Endothelial cell (in vitro differentiated cells): ENCODE measurements at regions not wholly inside any gene's neighbourhood (a gene's known extent, or its start where the extent isn't known, plus 50 kb on each side); places are given as distances from the start of the nearest gene placed in this dataset.

ENCODE experiments used
- DNase-seq: peaks from one replicate; pipeline ENCODE4 v3.0.0; 2021; ENCODE audit warnings: low spot score
- H3K27ac Mint-ChIP-seq: one replicate; pipeline ENCODE4 v1.8.0; 2021; ENCODE audit warnings: mixed read lengths, inconsistent platforms; ENCODE audit not compliant: unreplicated experiment
- H3K27me3 Mint-ChIP-seq: one replicate; pipeline ENCODE4 v1.8.0; 2021; ENCODE audit warnings: mild to moderate bottlenecking, moderate library complexity, mixed read lengths, inconsistent platforms; ENCODE audit not compliant: unreplicated experiment
- H3K36me3 Mint-ChIP-seq: one replicate; pipeline ENCODE4 v1.8.0; 2021; ENCODE audit warnings: mild to moderate bottlenecking, low read depth, mixed read lengths, inconsistent platforms; ENCODE audit not compliant: unreplicated experiment
- H3K4me1 Mint-ChIP-seq: one replicate; pipeline ENCODE4 v1.8.0; 2021; ENCODE audit warnings: mild to moderate bottlenecking, mixed read lengths, inconsistent platforms; ENCODE audit not compliant: unreplicated experiment
- H3K4me3 Mint-ChIP-seq: one replicate; pipeline ENCODE4 v1.8.0; 2021; ENCODE audit warnings: mild to moderate bottlenecking, mixed read lengths, inconsistent platforms; ENCODE audit not compliant: unreplicated experiment
- H3K9me3 Mint-ChIP-seq: one replicate; pipeline ENCODE4 v1.8.0; 2021; ENCODE audit warnings: mixed read lengths, inconsistent platforms; ENCODE audit not compliant: unreplicated experiment
- TF ChIP-seq, protein P1 (sequence below): fragments of 200-600 bp; sonication (generic); IDR thresholded peaks from one replicate; pipeline ENCODE4 v1.5.0; 2021; ENCODE audit warnings: antibody characterized with exemption; ENCODE audit not compliant: unreplicated experiment

DNA sequence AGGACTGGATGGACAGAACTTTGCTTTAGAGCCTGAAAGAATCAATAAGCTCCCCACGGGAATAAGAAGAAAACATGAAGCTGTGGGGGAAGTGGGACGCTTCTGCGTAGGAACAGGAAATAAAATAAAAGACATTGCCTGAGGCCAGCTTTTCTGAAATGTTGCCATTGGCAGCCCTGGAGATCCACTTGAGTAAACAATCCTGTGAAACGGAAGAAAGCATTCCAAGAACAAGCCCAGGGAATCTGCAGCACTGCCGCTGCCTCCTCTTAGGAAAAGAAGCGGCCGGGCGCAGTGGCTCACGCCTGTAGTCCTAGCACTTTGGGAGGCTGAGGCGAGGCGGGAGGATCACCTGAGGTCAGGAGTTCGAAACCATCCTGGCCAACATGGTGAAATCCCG, 182.3 kb upstream of the RALGAPA2 start:
- no peaks in the 10 kb centered on the region for H3K4me1 Mint-ChIP-seq
- no peak overlapping the region for H3K4me3 Mint-ChIP-seq
- H3K27me3 Mint-ChIP-seq, result peaks cover 3% of the 10 kb centered on the region
- H3K9me3 Mint-ChIP-seq, result no peaks in the 10 kb centered on the region
- TF ChIP-seq, protein P1, sequence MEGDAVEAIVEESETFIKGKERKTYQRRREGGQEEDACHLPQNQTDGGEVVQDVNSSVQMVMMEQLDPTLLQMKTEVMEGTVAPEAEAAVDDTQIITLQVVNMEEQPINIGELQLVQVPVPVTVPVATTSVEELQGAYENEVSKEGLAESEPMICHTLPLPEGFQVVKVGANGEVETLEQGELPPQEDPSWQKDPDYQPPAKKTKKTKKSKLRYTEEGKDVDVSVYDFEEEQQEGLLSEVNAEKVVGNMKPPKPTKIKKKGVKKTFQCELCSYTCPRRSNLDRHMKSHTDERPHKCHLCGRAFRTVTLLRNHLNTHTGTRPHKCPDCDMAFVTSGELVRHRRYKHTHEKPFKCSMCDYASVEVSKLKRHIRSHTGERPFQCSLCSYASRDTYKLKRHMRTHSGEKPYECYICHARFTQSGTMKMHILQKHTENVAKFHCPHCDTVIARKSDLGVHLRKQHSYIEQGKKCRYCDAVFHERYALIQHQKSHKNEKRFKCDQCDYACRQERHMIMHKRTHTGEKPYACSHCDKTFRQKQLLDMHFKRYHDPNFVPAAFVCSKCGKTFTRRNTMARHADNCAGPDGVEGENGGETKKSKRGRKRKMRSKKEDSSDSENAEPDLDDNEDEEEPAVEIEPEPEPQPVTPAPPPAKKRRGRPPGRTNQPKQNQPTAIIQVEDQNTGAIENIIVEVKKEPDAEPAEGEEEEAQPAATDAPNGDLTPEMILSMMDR, result no peak
- H3K27ac Mint-ChIP-seq, result no peak overlapping the region
- no peak for DNase-seq
- H3K36me3 Mint-ChIP-seq, result no peaks in the 10 kb centered on the region

DNA sequence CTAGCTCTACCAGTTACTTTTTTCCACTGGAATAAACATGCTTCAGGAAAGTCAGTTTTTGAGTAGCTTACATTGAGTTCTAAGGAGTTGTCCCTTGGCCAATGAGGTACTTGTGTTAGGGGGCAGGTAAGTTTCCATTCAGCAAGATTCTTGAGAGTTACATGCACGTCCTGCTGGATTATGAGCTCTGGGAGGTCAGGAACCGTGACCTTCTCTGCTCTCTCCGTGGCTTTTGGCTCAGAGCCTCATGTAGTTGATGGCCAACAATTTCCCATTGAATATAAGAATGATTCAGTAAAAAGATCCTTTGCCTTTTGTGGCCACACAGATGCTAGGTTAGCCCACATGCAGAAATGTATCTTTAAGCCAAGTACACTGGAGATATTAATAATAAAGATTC, 181.8 kb upstream of the RALGAPA2 start:
- Mint-ChIP-seq H3K4me3 (no peak overlapping the region), H3K36me3 (no peaks in the 10 kb centered on the region), H3K4me1 (no peaks in the 10 kb centered on the region), H3K27ac (no peak overlapping the region), H3K9me3 (no peaks in the 10 kb centered on the region), H3K27me3 (peaks cover 3% of the 10 kb centered on the region)
- no peak for DNase-seq
- TF ChIP-seq, protein P1, result no peak

DNA sequence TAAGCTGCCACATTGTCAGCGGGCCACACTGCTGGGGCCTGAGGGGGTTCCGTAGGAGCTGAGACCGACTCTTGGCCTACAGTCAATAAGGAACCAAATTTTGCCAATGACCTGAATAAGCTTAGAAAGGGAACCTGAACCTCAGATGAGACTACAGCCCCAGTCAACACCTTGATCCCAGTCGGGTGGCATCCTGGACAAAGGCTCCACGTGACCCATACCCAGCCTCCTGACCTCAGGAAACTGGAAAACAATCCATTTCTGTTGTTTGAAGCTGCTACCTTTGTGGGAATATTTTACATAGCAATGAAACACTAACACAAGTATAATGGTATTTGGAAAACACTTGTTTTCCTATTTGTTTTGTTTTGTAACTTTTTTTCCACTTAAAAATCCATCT, 179.9 kb upstream of the RALGAPA2 start:
- Mint-ChIP-seq H3K27ac (no peak overlapping the region), H3K27me3 (peaks cover 4% of the 10 kb centered on the region), H3K9me3 (no peaks in the 10 kb centered on the region), H3K4me1 (no peaks in the 10 kb centered on the region), H3K36me3 (no peaks in the 10 kb centered on the region), H3K4me3 (no peak overlapping the region)
- TF ChIP-seq, protein P1, result no peak
- DNase-seq, result no peak

DNA sequence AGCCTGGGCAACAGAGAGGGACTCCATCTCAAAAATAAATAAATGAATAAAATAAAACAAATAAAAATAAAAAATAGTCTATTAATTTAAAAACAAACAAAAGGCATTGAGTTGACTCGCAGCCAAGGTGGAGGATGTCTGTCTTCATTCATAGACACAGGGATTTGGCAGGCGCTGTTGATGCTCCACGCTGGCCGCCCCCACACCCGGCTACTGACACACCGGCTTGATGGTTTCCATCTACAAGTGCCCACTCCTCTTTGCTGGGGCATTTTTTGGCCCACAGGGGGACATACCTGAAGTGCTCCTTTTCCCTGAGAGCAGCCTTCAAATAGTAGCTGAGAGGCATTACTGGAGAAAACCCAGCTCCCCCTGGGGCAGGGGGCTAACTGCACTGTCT, 178.3 kb upstream of the RALGAPA2 start:
- H3K27ac Mint-ChIP-seq, result no peak overlapping the region
- H3K36me3 Mint-ChIP-seq, result no peaks in the 10 kb centered on the region
- H3K9me3 Mint-ChIP-seq, result no peaks in the 10 kb centered on the region
- H3K27me3 Mint-ChIP-seq, result peaks cover 1% of the 10 kb centered on the region
- H3K4me3 Mint-ChIP-seq, result no peak overlapping the region
- DNase-seq, result no peak
- TF ChIP-seq, protein P1, result no peak
- H3K4me1 Mint-ChIP-seq, result no peaks in the 10 kb centered on the region

DNA sequence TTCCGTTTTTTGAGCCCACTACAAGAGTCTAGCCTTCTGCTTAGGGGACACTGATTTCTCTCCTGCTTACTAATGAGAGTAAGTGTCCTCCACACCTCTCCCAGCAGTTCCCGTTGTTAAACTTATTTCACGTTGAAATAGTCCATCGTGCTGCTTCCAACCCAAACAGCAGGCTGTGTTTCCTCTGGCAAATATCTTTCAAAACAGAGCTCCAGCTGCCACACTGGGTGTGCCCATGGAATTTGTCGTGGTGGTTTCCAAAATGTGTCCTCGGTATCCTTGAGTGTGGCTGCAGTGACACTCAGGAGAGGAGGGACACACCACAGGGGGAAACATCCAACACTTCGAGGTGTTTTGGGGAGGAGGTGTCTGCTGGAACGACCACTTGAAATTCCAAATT, 176.5 kb upstream of the RALGAPA2 start:
- H3K9me3 Mint-ChIP-seq, result no peaks in the 10 kb centered on the region
- H3K36me3 Mint-ChIP-seq, result no peaks in the 10 kb centered on the region
- H3K27ac Mint-ChIP-seq, result no peak overlapping the region
- H3K4me3 Mint-ChIP-seq, result no peak overlapping the region
- TF ChIP-seq, protein P1, result no peak
- H3K27me3 Mint-ChIP-seq, result peaks cover 1% of the 10 kb centered on the region
- DNase-seq, result no peak
- H3K4me1 Mint-ChIP-seq, result no peaks in the 10 kb centered on the region
